Superior temporal gyrus (tissue), 1 donor: ENCODE measurements at regions not wholly inside any gene's neighbourhood (a gene's known extent, or its start where the extent isn't known, plus 50 kb on each side); places are given as distances from the start of the nearest gene placed in this dataset.
"Not testable (repeated sequence)": the region's sequence is repeated elsewhere in the genome, so short reads cannot be mapped to it uniquely, and the experiment has no call there.

Source experiments
- DNase-seq: peaks from one replicate; pipeline ENCODE4 v3.0.0-alpha.2; 2016; ENCODE audit errors: extremely low spot score

- no peak for DNase-seq
These were observed 283.1 kb upstream of the SPANXN4 start for GRCh38 chrX:142742581-142742980.

GRCh38 chrX:142733327-142733726, 292.4 kb upstream of the SPANXN4 start:
- no peak for DNase-seq

GRCh38 chrX:142711796-142712290, 313.9 kb upstream of the SPANXN4 start:
- no peak for DNase-seq

GRCh38 chrX:142702749-142703148, 323.0 kb upstream of the SPANXN4 start:
- no peak for DNase-seq

GRCh38 chrX:142688256-142688655, 337.5 kb upstream of the SPANXN4 start:
- DNase-seq, result no peak

GRCh38 chrX:142686653-142687283, 339.0 kb upstream of the SPANXN4 start:
- DNase-seq, result no peak

- DNase-seq, result no peak
These were observed 339.5 kb upstream of the SPANXN4 start for GRCh38 chrX:142686206-142686605.

GRCh38 chrX:142680038-142680437, 345.7 kb upstream of the SPANXN4 start:
- no peak for DNase-seq

GRCh38 chrX:142671036-142671435, 354.7 kb upstream of the SPANXN4 start:
- no peak for DNase-seq

- no peak for DNase-seq
These were observed 362.2 kb upstream of the SPANXN4 start for GRCh38 chrX:142663330-142664095.

GRCh38 chrX:142661696-142662095, 364.0 kb upstream of the SPANXN4 start:
- DNase-seq, result no peak

GRCh38 chrX:142655507-142655906, 370.2 kb upstream of the SPANXN4 start:
- DNase-seq, result no peak

GRCh38 chrX:142637206-142637605, 388.5 kb upstream of the SPANXN4 start:
- DNase-seq, result no peak

- no peak for DNase-seq
These were observed 409.1 kb upstream of the SPANXN4 start for GRCh38 chrX:142616636-142617035.

- DNase-seq, result no peak
These were observed 408.3 kb upstream of the MAGEC2 start for GRCh38 chrX:142613403-142613802.

GRCh38 chrX:142606629-142607028, 401.5 kb upstream of the MAGEC2 start:
- not testable (repeated sequence) for DNase-seq

- peak; percentile 10 for DNase-seq
These were observed 396.7 kb upstream of the MAGEC2 start for GRCh38 chrX:142601792-142602191.

- peak; percentile 25 for DNase-seq
These were observed 388.3 kb upstream of the MAGEC2 start for GRCh38 chrX:142593361-142593862.

GRCh38 chrX:142576615-142577014, 371.5 kb upstream of the MAGEC2 start:
- no peak for DNase-seq

GRCh38 chrX:142549923-142550322, 344.8 kb upstream of the MAGEC2 start:
- no peak for DNase-seq

- DNase-seq, result no peak
These were observed 300.7 kb upstream of the MAGEC2 start for GRCh38 chrX:142505839-142506238.

GRCh38 chrX:142503967-142504643, 299.0 kb upstream of the MAGEC2 start:
- DNase-seq, result no peak
